ENCODE measurements at regions not wholly inside any gene's neighbourhood (a gene's known extent, or its start where the extent isn't known, plus 50 kb on each side); places are given as distances from the start of the nearest gene placed in this dataset.

- H3K4me3 Mint-ChIP-seq, result no peak overlapping the region
- no peaks in the 10 kb centered on the region for H3K27me3 Mint-ChIP-seq (ENCODE audit: low read depth)
- no peaks in the 10 kb centered on the region for H3K36me3 Mint-ChIP-seq
- H3K27ac Mint-ChIP-seq, result no peak overlapping the region
- DNase-seq (ENCODE audit: low spot score) (no peak), ATAC-seq (no peak)
- H3K4me1 Mint-ChIP-seq, result peaks cover 14% of the 10 kb centered on the region
- TF ChIP-seq PREB (CRISPR knock-in tag; IDR thresholded peaks at IDR 0.05; ENCODE audit: borderline replicate concordance) (no peak), SOX15 (CRISPR knock-in tag; IDR thresholded peaks at IDR 0.05) (no peak), ZNF281 (CRISPR knock-in tag; IDR thresholded peaks at IDR 0.05) (no peak), MXD4 (CRISPR knock-in tag; IDR thresholded peaks at IDR 0.05; ENCODE audit: borderline replicate concordance) (no peak), ZNF532 (CRISPR knock-in tag; IDR thresholded peaks at IDR 0.05; ENCODE audit: borderline replicate concordance) (no peak), TP53 (CRISPR knock-in tag; IDR thresholded peaks at IDR 0.05) (no peak), SP1 (CRISPR knock-in tag; conservative IDR thresholded peaks at IDR 0.05) (no peak), ESRRA (CRISPR knock-in tag; IDR thresholded peaks at IDR 0.05; ENCODE audit: borderline replicate concordance) (no peak), HMGA2 (CRISPR knock-in tag; IDR thresholded peaks at IDR 0.05) (no peak), IRF2 (CRISPR knock-in tag; IDR thresholded peaks at IDR 0.05; ENCODE audit: borderline replicate concordance, low read depth) (no peak), ZBTB21 (CRISPR knock-in tag; IDR thresholded peaks at IDR 0.05; ENCODE audit: borderline replicate concordance) (no peak), ZNF425 (CRISPR knock-in tag; conservative IDR thresholded peaks at IDR 0.05) (no peak), IRF1 (CRISPR knock-in tag; IDR thresholded peaks at IDR 0.05) (no peak), AFF4 (CRISPR knock-in tag; IDR thresholded peaks at IDR 0.05; ENCODE audit: borderline replicate concordance) (no peak)
- CTCF ChIA-PET, result interaction anchor here (2.5 kb wide), 1 partner anchor 70 kb away, joined by 11 read pairs; no protein-coding TSS in a partner anchor
- H3K9me3 Mint-ChIP-seq, result no peaks in the 10 kb centered on the region
- POLR2A ChIA-PET, result no interaction called here
Observed at GRCh38 chr15:61764141-61764540, 296.1 kb downstream of the VPS13C start.

Measured in WTC11 (cell line).